PC-9 (cell line): ENCODE measurements at regions not wholly inside any gene's neighbourhood (a gene's known extent, or its start where the extent isn't known, plus 50 kb on each side); places are given as distances from the start of the nearest gene placed in this dataset.

Source experiments
- BruUV-seq: library from RNA; stranded (reverse); fragments of 400-500 nt; replicated peaks from 2 replicates; lab custom pipeline; 2021; lab: Mats Ljungman, UMichigan
- CTCF ChIA-PET: fragments of 300-600 bp; sonication (Branson Sonifier 250); formaldehyde crosslinking; loops from one replicate; lab custom pipeline; 2022; ENCODE audit warnings: antibody characterized with exemption; lab: Charles Lee
- POLR2A ChIA-PET: fragments of 300-600 bp; sonication (Branson Sonifier 250); formaldehyde crosslinking; loops from one replicate; lab custom pipeline; 2022; ENCODE audit warnings: antibody characterized with exemption; ENCODE audit not compliant: unreplicated experiment; lab: Charles Lee
- DNase-seq, 2 experiments: peaks; one replicate each; pipeline versions ENCODE4 v3.0.0 to v3.0.0-alpha.2; 2015 to 2022; ENCODE audit warnings: mixed read lengths in 1 of 2
- H2AFZ ChIP-seq: fragments of 200-600 bp; sonication (generic); 2 replicates; pipeline ENCODE4 v1.8.1; 2017; ENCODE audit warnings: antibody characterized with exemption
- H3F3A ChIP-seq: fragments of 200-600 bp; sonication (generic); 2 replicates; pipeline ENCODE4 v1.8.1; 2017; ENCODE audit warnings: antibody characterized with exemption, mild to moderate bottlenecking, low read depth; ENCODE audit not compliant: insufficient read depth
- H3K27ac ChIP-seq: fragments of 200-600 bp; sonication (generic); 2 replicates; pipeline ENCODE4 v1.6.1; 2016; ENCODE audit warnings: mixed run types
- H3K27me3 ChIP-seq: fragments of 200-600 bp; sonication (generic); 2 replicates; pipeline ENCODE4 v1.6.1; 2016; ENCODE audit warnings: low read depth, mixed run types; ENCODE audit not compliant: insufficient read depth
- H3K36me3 ChIP-seq: fragments of 200-600 bp; sonication (generic); 2 replicates; pipeline ENCODE4 v1.6.1; 2016; ENCODE audit warnings: low read depth, mixed run types
- H3K4me1 ChIP-seq: fragments of 200-600 bp; sonication (generic); replicated peaks from 2 replicates; pipeline ENCODE4 v1.6.1; 2016; ENCODE audit warnings: mixed run types; ENCODE audit not compliant: insufficient read depth
- H3K4me2 ChIP-seq: fragments of 200-600 bp; sonication (generic); 2 replicates; pipeline ENCODE4 v1.6.1; 2017; ENCODE audit warnings: mixed run types
- H3K4me3 ChIP-seq: fragments of 200-600 bp; sonication (generic); 2 replicates; pipeline ENCODE4 v1.6.1; 2016; ENCODE audit warnings: mixed run types
- H3K79me2 ChIP-seq: fragments of 200-600 bp; sonication (generic); 2 replicates; pipeline ENCODE4 v1.6.1; 2017; ENCODE audit warnings: low read depth, mixed run types
- H3K9me2 ChIP-seq: fragments of 200-600 bp; sonication (generic); 2 replicates; pipeline ENCODE4 v1.8.1; 2017; ENCODE audit warnings: mild to moderate bottlenecking; ENCODE audit not compliant: insufficient read depth
- H3K9me3 ChIP-seq: fragments of 200-600 bp; sonication (generic); 2 replicates; pipeline ENCODE4 v1.8.1; 2016; ENCODE audit warnings: low read depth; ENCODE audit not compliant: insufficient read depth
- H4K20me1 ChIP-seq: fragments of 200-600 bp; sonication (generic); 2 replicates; pipeline ENCODE4 v1.8.1; 2017; ENCODE audit not compliant: insufficient read depth
- CTCF ChIP-seq: fragments of 200-600 bp; sonication (generic); conservative IDR thresholded peaks from 2 replicates; pipeline ENCODE4 v1.6.1; 2017; ENCODE audit warnings: mixed run types, antibody characterized with exemption, mild to moderate bottlenecking, moderate library complexity
- EZH2 ChIP-seq: fragments of 200-600 bp; sonication (generic); IDR thresholded peaks from 2 replicates; pipeline ENCODE4 v1.8.0; 2017; ENCODE audit warnings: antibody characterized with exemption, low read depth
- intact Hi-C: fragments of 100-400 bp; cut with micrococcal nuclease; formaldehyde crosslinking; loops from one replicate; pipeline ENCODE4 v1.10.0; 2022; ENCODE audit not compliant: unreplicated experiment

GRCh38 chr1:190540366-190540765, 62.7 kb upstream of the BRINP3 start:
- no peaks in the 10 kb centered on the region for H4K20me1 ChIP-seq
- POLR2A ChIA-PET: no interaction called here
- no peaks in the 10 kb centered on the region for H3K27me3 ChIP-seq
- no peaks in the 10 kb centered on the region for H3K36me3 ChIP-seq
- 0 out of 2 replicates have a peak, but pooled peaks cover 3% of the 10 kb centered on the region for H3K9me3 ChIP-seq
- no peaks in the 10 kb centered on the region for H3K79me2 ChIP-seq
- no peaks in the 10 kb centered on the region for H3F3A ChIP-seq
- no peak overlapping the region for H2AFZ ChIP-seq
- no peak overlapping the region for H3K4me3 ChIP-seq
- no peak for DNase-seq
- no TSS peak for BruUV-seq
- intact Hi-C loops: no loop called here
- CTCF ChIA-PET: no interaction called here
- no peak for TF ChIP-seq CTCF
- TF ChIP-seq EZH2: no peak
- H3K9me2 ChIP-seq: peaks cover 4% of the 10 kb centered on the region; the same call in 1 of the 2 replicates
- no peak overlapping the region for H3K4me2 ChIP-seq
- no peak overlapping the region for H3K27ac ChIP-seq
- no peaks in the 10 kb centered on the region for H3K4me1 ChIP-seq

GRCh38 chr1:190551638-190552037, 74.0 kb upstream of the BRINP3 start:
- Histone ChIP-seq H4K20me1 (no peaks in the 10 kb centered on the region), H3K4me2 (no peak overlapping the region), H3K36me3 (no peaks in the 10 kb centered on the region), H3K79me2 (no peaks in the 10 kb centered on the region), H3K9me3 (no peaks in the 10 kb centered on the region), H3K27ac (no peak overlapping the region), H2AFZ (no peak overlapping the region; the same call in 1 of the 2 replicates), H3F3A (no peaks in the 10 kb centered on the region), H3K9me2 (no peaks in the 10 kb centered on the region), H3K27me3 (no peaks in the 10 kb centered on the region), H3K4me1 (no peaks in the 10 kb centered on the region), H3K4me3 (no peak overlapping the region)
- BruUV-seq: no TSS peak
- CTCF ChIA-PET: no interaction called here
- intact Hi-C loops: no loop called here
- no peak for DNase-seq
- POLR2A ChIA-PET: no interaction called here
- no peak for TF ChIP-seq CTCF
- no peak for TF ChIP-seq EZH2

- Histone ChIP-seq H3K27me3 (no peaks in the 10 kb centered on the region), H3F3A (no peaks in the 10 kb centered on the region), H3K9me2 (no peaks in the 10 kb centered on the region; the same call in 1 of the 2 replicates), H3K9me3 (no peaks in the 10 kb centered on the region), H3K4me3 (no peak overlapping the region), H4K20me1 (no peaks in the 10 kb centered on the region), H3K36me3 (no peaks in the 10 kb centered on the region), H2AFZ (no peak overlapping the region), H3K27ac (no peak overlapping the region), H3K79me2 (no peaks in the 10 kb centered on the region), H3K4me2 (no peak overlapping the region), H3K4me1 (no peaks in the 10 kb centered on the region)
- no TSS peak for BruUV-seq
- POLR2A ChIA-PET: no interaction called here
- TF ChIP-seq CTCF: no peak
- TF ChIP-seq EZH2: no peak
- CTCF ChIA-PET: no interaction called here
- intact Hi-C loops: no loop called here
- DNase-seq: no peak
Measured at GRCh38 chr1:190560161-190560681, 82.6 kb upstream of the BRINP3 start.
